ENCODE measurements at regions not wholly inside any gene's neighbourhood (a gene's known extent, or its start where the extent isn't known, plus 50 kb on each side); places are given as distances from the start of the nearest gene placed in this dataset.

GRCh38 chr2:120981443-120981842 is 245.8 kb downstream of the GLI2 start:
- TF ChIP-seq YY1 (IDR thresholded peaks at IDR 0.05; ENCODE audit: insufficient read depth, insufficient read length), result no peak
- TF ChIP-seq SUZ12 (IDR thresholded peaks at IDR 0.05; ENCODE audit: extremely low read depth, insufficient read depth, insufficient read length), result no peak
